Liver (tissue), 3 donors: ENCODE measurements at regions not wholly inside any gene's neighbourhood (a gene's known extent, or its start where the extent isn't known, plus 50 kb on each side); places are given as distances from the start of the nearest gene placed in this dataset.

Experiments
- EGR1 ChIP-seq, 2 donors: IDR thresholded peaks; 2 replicates each; pipeline ENCODE4 v1.6.1; 2016 to 2018; ENCODE audit warnings: antibody characterized with exemption in 2 of 2, low read depth in 2 of 2
- FOXA1 ChIP-seq: IDR thresholded peaks from 2 replicates; pipeline ENCODE4 v1.6.1; 2016; ENCODE audit warnings: antibody characterized with exemption
- GABPA ChIP-seq, 2 donors: IDR thresholded peaks in 1 of 2; conservative IDR thresholded peaks in 1 of 2; 2 replicates each; pipeline ENCODE4 v1.6.1; 2016; ENCODE audit warnings: antibody characterized with exemption in 2 of 2, mild to moderate bottlenecking in 1 of 2, moderate library complexity in 1 of 2
- JUND ChIP-seq, 2 donors: IDR thresholded peaks; 2 replicates each; pipeline ENCODE4 v1.6.1; 2016; ENCODE audit warnings: antibody characterized with exemption in 2 of 2
- RAD21 ChIP-seq, 2 donors: IDR thresholded peaks; 2 replicates each; pipeline ENCODE4 v1.6.1; 2016; ENCODE audit warnings: antibody characterized with exemption in 2 of 2, mild to moderate bottlenecking in 2 of 2
- SP1 ChIP-seq: IDR thresholded peaks from 2 replicates; pipeline ENCODE4 v1.6.1; 2018; ENCODE audit warnings: antibody characterized with exemption, mild to moderate bottlenecking
- YY1 ChIP-seq: IDR thresholded peaks from 2 replicates; pipeline ENCODE4 v1.6.1; 2016; ENCODE audit warnings: antibody characterized with exemption, mild to moderate bottlenecking
- TF ChIP-seq, protein P1 (sequence below): fragments of 150-350 bp; IDR thresholded peaks from 2 replicates; pipeline ENCODE4 v1.5.1; 2017; ENCODE audit warnings: improper control_type of control experiment, low read depth, low read length; ENCODE audit not compliant: missing input control
- TF ChIP-seq, protein P2 (sequence below): IDR thresholded peaks from 2 replicates; pipeline ENCODE4 v1.6.1; 2016; ENCODE audit warnings: antibody characterized with exemption
- donor health status: healthy.
- donor health status: healthy.

DNA sequence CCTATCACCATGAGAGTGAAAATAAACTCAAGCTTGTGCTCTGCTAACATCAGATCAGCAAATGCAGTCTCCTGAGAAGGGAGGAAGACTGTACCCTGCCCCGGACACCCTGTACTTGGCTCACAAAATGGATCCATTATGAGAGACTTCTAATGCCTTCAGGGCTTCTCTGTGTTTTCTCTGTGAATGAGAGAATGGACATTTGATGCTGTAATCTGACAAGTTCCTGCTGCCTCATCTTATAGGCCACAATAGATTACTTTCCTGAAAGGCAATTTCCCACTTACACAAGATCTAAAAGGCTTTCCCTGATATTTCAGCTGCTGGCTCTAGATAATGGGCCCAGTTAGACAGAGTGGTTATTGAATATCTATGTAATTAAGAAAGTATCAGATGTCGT lies 117.2 kb downstream of the OTOR start:
- TF ChIP-seq, protein P1, sequence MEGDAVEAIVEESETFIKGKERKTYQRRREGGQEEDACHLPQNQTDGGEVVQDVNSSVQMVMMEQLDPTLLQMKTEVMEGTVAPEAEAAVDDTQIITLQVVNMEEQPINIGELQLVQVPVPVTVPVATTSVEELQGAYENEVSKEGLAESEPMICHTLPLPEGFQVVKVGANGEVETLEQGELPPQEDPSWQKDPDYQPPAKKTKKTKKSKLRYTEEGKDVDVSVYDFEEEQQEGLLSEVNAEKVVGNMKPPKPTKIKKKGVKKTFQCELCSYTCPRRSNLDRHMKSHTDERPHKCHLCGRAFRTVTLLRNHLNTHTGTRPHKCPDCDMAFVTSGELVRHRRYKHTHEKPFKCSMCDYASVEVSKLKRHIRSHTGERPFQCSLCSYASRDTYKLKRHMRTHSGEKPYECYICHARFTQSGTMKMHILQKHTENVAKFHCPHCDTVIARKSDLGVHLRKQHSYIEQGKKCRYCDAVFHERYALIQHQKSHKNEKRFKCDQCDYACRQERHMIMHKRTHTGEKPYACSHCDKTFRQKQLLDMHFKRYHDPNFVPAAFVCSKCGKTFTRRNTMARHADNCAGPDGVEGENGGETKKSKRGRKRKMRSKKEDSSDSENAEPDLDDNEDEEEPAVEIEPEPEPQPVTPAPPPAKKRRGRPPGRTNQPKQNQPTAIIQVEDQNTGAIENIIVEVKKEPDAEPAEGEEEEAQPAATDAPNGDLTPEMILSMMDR: no peak
- TF ChIP-seq YY1 (no peak), JUND (IDR thresholded peaks at IDR 0.05) (no peak), FOXA1 (no peak), GABPA (IDR thresholded peaks at IDR 0.05 in 1 of 2, conservative IDR thresholded peaks at IDR 0.05 in 1 of 2) (no peak), RAD21 (IDR thresholded peaks at IDR 0.05) (no peak), EGR1 (IDR thresholded peaks at IDR 0.05; ENCODE audit: low read depth in 2 of 2) (no peak), SP1 (no peak)
- TF ChIP-seq, protein P2, sequence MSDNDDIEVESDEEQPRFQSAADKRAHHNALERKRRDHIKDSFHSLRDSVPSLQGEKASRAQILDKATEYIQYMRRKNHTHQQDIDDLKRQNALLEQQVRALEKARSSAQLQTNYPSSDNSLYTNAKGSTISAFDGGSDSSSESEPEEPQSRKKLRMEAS: no peak
